Fibroblast of lung (primary cell): ENCODE measurements at regions not wholly inside any gene's neighbourhood (a gene's known extent, or its start where the extent isn't known, plus 50 kb on each side); places are given as distances from the start of the nearest gene placed in this dataset.

Experiments used
- DNase-seq, 2 donors: peaks; one replicate each; pipeline versions ENCODE4 v3.0.0 to v3.0.0-alpha.2; 2010; ENCODE audit warnings: low read depth in 2 of 2
- H2AFZ ChIP-seq: 2 replicates; pipeline ENCODE4 v1.5.1; 2012; ENCODE audit warnings: low read length, control low read depth, inconsistent platforms
- H3K27ac ChIP-seq: 2 replicates; pipeline ENCODE4 v1.5.1; 2011; ENCODE audit warnings: low read length, control low read depth; ENCODE audit not compliant: insufficient read depth
- H3K27me3 ChIP-seq: 2 replicates; pipeline ENCODE4 v1.5.1; 2011; ENCODE audit warnings: mild to moderate bottlenecking, low read length; ENCODE audit not compliant: control insufficient read depth, insufficient read depth
- H3K36me3 ChIP-seq: 2 replicates; pipeline ENCODE4 v1.5.1; 2011; ENCODE audit warnings: low read length; ENCODE audit not compliant: control insufficient read depth, insufficient read depth
- H3K4me1 ChIP-seq: 2 replicates; pipeline ENCODE4 v1.5.1; 2011; ENCODE audit warnings: low read length; ENCODE audit not compliant: control insufficient read depth, insufficient read depth; ENCODE audit errors: extremely low read depth
- H3K4me2 ChIP-seq: 2 replicates; pipeline ENCODE4 v1.5.1; 2011; ENCODE audit warnings: low read length, control low read depth; ENCODE audit not compliant: insufficient read depth; ENCODE audit errors: extremely low read depth
- H3K4me3 ChIP-seq, 4 experiments: fragments of 200-600 bp in 1 of 4; sonication (generic) in 1 of 4; replicated peaks in 1 of 4; 2 replicates each; pipeline ENCODE4 v1.5.1; 2011 to 2016; ENCODE audit warnings: low read length in 4 of 4, low read depth in 3 of 4, mild to moderate bottlenecking in 3 of 4, control low read depth in 2 of 4, inconsistent platforms in 1 of 4, mixed read lengths in 1 of 4; ENCODE audit not compliant: insufficient read depth in 1 of 4; ENCODE audit errors: control extremely low read depth in 1 of 4
- H3K79me2 ChIP-seq: 2 replicates; pipeline ENCODE4 v1.5.1; 2012; ENCODE audit warnings: mild to moderate bottlenecking, low read length, inconsistent platforms; ENCODE audit not compliant: control insufficient read depth, insufficient read depth
- H3K9ac ChIP-seq: 2 replicates; pipeline ENCODE4 v1.5.1; 2011; ENCODE audit warnings: mild to moderate bottlenecking, low read length, control low read depth; ENCODE audit not compliant: insufficient read depth
- H3K9me3 ChIP-seq: 2 replicates; pipeline ENCODE4 v1.5.1; 2012; ENCODE audit warnings: low read depth, low read length; ENCODE audit not compliant: control insufficient read depth, insufficient read depth
- H4K20me1 ChIP-seq: 2 replicates; pipeline ENCODE4 v1.5.1; 2011; ENCODE audit warnings: low read length; ENCODE audit not compliant: control insufficient read depth, insufficient read depth; ENCODE audit errors: extremely low read depth
- CTCF ChIP-seq, 2 donors: IDR thresholded peaks in 1 of 2; conservative IDR thresholded peaks in 1 of 2; 1 replicate in 1 of 2; 2 replicates in 1 of 2; pipeline ENCODE4 v1.5.1; 2011 to 2012; ENCODE audit warnings: low read length in 2 of 2, control low read depth in 1 of 2, inconsistent platforms in 1 of 2, low read depth in 1 of 2, mild to moderate bottlenecking in 1 of 2
- EZH2 ChIP-seq: IDR thresholded peaks from 2 replicates; pipeline ENCODE4 v1.5.1; 2012; ENCODE audit warnings: low read length, control low read depth, mild to moderate bottlenecking; ENCODE audit errors: missing control alignments

DNA sequence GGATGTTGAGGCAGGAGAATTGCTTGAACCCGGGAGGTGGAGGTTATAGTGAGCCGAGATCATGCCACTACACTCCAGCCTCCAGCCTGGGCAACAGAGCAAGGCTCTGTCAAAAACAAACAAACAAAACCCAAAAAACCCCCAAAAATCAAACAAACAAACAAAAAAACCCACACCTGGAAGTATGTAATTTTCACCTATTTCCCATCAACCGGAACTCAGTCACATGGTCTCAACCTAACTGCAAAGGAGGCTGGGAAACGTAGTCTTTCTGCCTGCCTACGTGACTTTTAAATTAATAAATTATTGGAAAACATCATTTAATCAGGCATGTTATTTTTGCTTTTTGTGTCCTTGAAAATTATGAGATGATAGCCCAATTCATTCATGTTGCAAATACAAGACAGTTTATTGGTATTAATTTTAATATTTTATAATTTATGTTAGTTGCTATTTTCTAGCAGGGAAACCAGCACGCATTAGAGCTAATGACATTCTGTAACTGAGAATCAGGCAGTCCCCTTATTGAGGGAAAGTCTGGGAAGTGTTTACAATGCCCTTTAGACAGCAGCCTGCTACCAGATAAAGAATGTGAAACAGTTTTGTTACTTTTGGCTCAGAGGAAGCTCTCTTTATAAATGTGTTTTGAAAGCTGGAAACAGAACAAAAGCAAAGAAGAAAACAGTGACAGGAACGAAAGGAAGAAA is 110.3 kb downstream of the NXNL2 start:
- Histone ChIP-seq H4K20me1 (no peaks in the 10 kb centered on the region), H3K4me1 (no peaks in the 10 kb centered on the region), H3K4me3 (no peak overlapping the region), H3K36me3 (no peaks in the 10 kb centered on the region), H3K9ac (no peak overlapping the region), H3K27me3 (no peaks in the 10 kb centered on the region), H3K4me2 (no peak overlapping the region), H3K79me2 (no peaks in the 10 kb centered on the region), H3K9me3 (no peaks in the 10 kb centered on the region), H3K27ac (no peak overlapping the region), H2AFZ (peak overlapping the region; percentile 18)
- peak; percentile 42 to 43 for DNase-seq
- TF ChIP-seq CTCF (conservative IDR thresholded peaks at IDR 0.05 in 1 of 2, IDR thresholded peaks at IDR 0.05 in 1 of 2; ENCODE audit: low read depth in 1 of 2, low read length in 2 of 2) (no peak), EZH2 (no peak)

GRCh38 chr9:88645879-88646199 is 110.9 kb downstream of the NXNL2 start:
- H3K4me3 ChIP-seq, result no peak overlapping the region
- H3K9me3 ChIP-seq, result no peaks in the 10 kb centered on the region
- peak; percentile 8 to 11 for DNase-seq
- H3K27ac ChIP-seq, result no peak overlapping the region
- H3K9ac ChIP-seq, result no peak overlapping the region
- H3K79me2 ChIP-seq, result no peaks in the 10 kb centered on the region
- TF ChIP-seq EZH2 (no peak), CTCF (conservative IDR thresholded peaks at IDR 0.05 in 1 of 2, IDR thresholded peaks at IDR 0.05 in 1 of 2; ENCODE audit: low read depth in 1 of 2, low read length in 2 of 2) (no peak)
- H3K27me3 ChIP-seq, result no peaks in the 10 kb centered on the region
- H4K20me1 ChIP-seq, result no peaks in the 10 kb centered on the region
- H3K36me3 ChIP-seq, result no peaks in the 10 kb centered on the region
- H3K4me2 ChIP-seq, result no peak overlapping the region
- no peaks in the 10 kb centered on the region for H3K4me1 ChIP-seq
- peak overlapping the region; percentile 18 for H2AFZ ChIP-seq

DNA sequence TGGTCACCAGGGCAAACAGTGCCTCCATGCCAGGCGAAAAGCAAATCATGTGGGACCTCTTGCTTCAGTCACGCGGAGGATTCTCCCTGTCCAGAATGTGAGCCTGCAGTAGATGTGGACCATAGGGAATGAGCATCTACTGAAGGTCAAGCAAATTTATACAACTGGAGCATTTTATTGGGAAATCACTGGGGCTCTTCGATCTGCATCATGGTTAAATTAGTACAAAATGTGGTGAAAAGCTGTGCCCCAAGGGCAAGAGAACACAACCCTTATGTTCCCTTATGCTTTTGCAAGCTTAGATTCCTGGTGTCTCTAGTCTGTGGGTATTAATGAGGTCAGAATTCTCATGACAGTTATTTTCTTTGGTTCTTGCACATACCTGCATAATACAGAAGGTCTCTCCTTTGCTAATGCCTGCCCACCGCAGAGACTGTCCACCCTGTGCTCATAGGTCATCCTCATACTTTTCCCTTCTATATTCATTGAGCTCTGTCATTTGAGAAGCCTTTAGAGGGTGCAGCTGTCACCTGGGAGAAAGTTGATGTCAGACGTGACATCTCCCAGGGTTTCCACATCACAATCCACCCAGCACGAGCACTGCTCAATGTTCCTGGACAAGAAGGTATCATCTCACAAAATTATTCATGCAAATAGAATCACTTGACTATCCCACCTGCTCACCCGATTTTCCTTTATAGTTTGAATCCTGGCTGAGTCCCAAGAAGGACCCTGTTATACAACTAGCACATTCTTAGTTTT is 111.7 kb downstream of the NXNL2 start:
- TF ChIP-seq CTCF (conservative IDR thresholded peaks at IDR 0.05 in 1 of 2, IDR thresholded peaks at IDR 0.05 in 1 of 2; ENCODE audit: low read depth in 1 of 2, low read length in 2 of 2) (no peak), EZH2 (no peak)
- H3K4me3 ChIP-seq, result no peak overlapping the region
- DNase-seq, result peak in 1 of 2 donors; percentile 18

More for the DNA sequence above, 111.7 kb downstream of the NXNL2 start:
- Histone ChIP-seq H3K9me3 (no peaks in the 10 kb centered on the region), H3K79me2 (no peaks in the 10 kb centered on the region), H4K20me1 (no peaks in the 10 kb centered on the region), H2AFZ (no peak overlapping the region), H3K4me2 (no peak overlapping the region), H3K27me3 (no peaks in the 10 kb centered on the region), H3K36me3 (no peaks in the 10 kb centered on the region), H3K4me1 (peaks cover 5% of the 10 kb centered on the region), H3K27ac (no peak overlapping the region), H3K9ac (no peak overlapping the region)
